Neural cell (in vitro differentiated cells): ENCODE measurements at regions not wholly inside any gene's neighbourhood (a gene's known extent, or its start where the extent isn't known, plus 50 kb on each side); places are given as distances from the start of the nearest gene placed in this dataset.

ENCODE experiments used
- H2AFZ ChIP-seq: fragments of 200-600, 300-800 bp; sonication (generic), shearing (Covaris generic); 2 replicates; pipeline ENCODE4 v1.6.0; 2014; ENCODE audit warnings: low read depth, mild to moderate bottlenecking, antibody characterized with exemption, low read length, moderate library complexity
- H3F3A ChIP-seq: fragments of 200-600 bp; shearing (Covaris generic); 2 replicates; pipeline ENCODE4 v1.6.1; 2016; ENCODE audit warnings: mild to moderate bottlenecking, moderate library complexity, mixed read lengths, antibody characterized with exemption, low read length; ENCODE audit not compliant: insufficient read depth, poor library complexity, severe bottlenecking
- H3K27ac ChIP-seq: fragments of 200-600, 300-800 bp; sonication (generic), shearing (Covaris generic); 2 replicates; pipeline ENCODE4 v1.5.1; 2014; ENCODE audit warnings: mild to moderate bottlenecking, low read length, moderate library complexity
- H3K27me3 ChIP-seq: fragments of 300-800, 200-600 bp; sonication (generic), shearing (Covaris generic); 2 replicates; pipeline ENCODE4 v1.6.0; 2014; ENCODE audit warnings: mild to moderate bottlenecking, low read depth, low read length, moderate library complexity; ENCODE audit not compliant: insufficient read depth
- H3K36me3 ChIP-seq: fragments of 300-800, 200-600 bp; sonication (generic), shearing (Covaris generic); 2 replicates; pipeline ENCODE4 v1.5.1; 2014; ENCODE audit warnings: mild to moderate bottlenecking, antibody characterized with exemption, low read length, moderate library complexity; ENCODE audit not compliant: insufficient read depth
- H3K4me2 ChIP-seq: fragments of 300-800, 200-600 bp; sonication (generic), shearing (Covaris generic); 2 replicates; pipeline ENCODE4 v1.6.0; 2014; ENCODE audit warnings: mild to moderate bottlenecking, low read length
- H3K4me3 ChIP-seq: fragments of 300-800, 200-600 bp; sonication (generic), shearing (Covaris generic); 2 replicates; pipeline ENCODE4 v1.5.1; 2014; ENCODE audit warnings: mild to moderate bottlenecking, low read length, moderate library complexity
- H3K79me2 ChIP-seq: fragments of 200-600 bp; shearing (Covaris generic); replicated peaks from 2 replicates; pipeline ENCODE4 v1.6.0; 2014; ENCODE audit warnings: mild to moderate bottlenecking, low read length, moderate library complexity; ENCODE audit not compliant: insufficient read depth
- H3K9ac ChIP-seq: fragments of 300-800, 200-600 bp; sonication (generic), shearing (Covaris generic); 2 replicates; pipeline ENCODE4 v1.6.1; 2016; ENCODE audit warnings: mild to moderate bottlenecking, low read length, mixed read lengths
- H3K9me2 ChIP-seq: fragments of 200-600 bp; shearing (Covaris generic); 2 replicates; pipeline ENCODE4 v1.6.1; 2016; ENCODE audit warnings: mild to moderate bottlenecking, low read length, mixed read lengths; ENCODE audit not compliant: insufficient read depth
- H3K9me3 ChIP-seq: fragments of 200-600, 300-800 bp; sonication (generic), shearing (Covaris generic); 2 replicates; pipeline ENCODE4 v1.6.1; 2016; ENCODE audit warnings: mild to moderate bottlenecking, mixed run types, low read length, moderate library complexity, mixed read lengths
- H4K20me1 ChIP-seq: fragments of 200-600 bp; shearing (Covaris generic); 2 replicates; pipeline ENCODE4 v1.6.1; 2016; ENCODE audit warnings: mild to moderate bottlenecking, mixed run types; ENCODE audit not compliant: insufficient read depth
- CTCF ChIP-seq: fragments of 450-650 bp; IDR thresholded peaks from 2 replicates; pipeline ENCODE4 v1.5.1; 2014; ENCODE audit warnings: antibody characterized with exemption, mild to moderate bottlenecking, moderate library complexity; ENCODE audit not compliant: poor library complexity, severe bottlenecking
- EP300 ChIP-seq: fragments of 450-650 bp; conservative IDR thresholded peaks from 2 replicates; pipeline ENCODE4 v1.6.1; 2014; ENCODE audit warnings: antibody characterized with exemption, mild to moderate bottlenecking, moderate library complexity; ENCODE audit not compliant: poor library complexity, severe bottlenecking
- EZH2 ChIP-seq: fragments of 200-600, 300-800 bp; shearing (Covaris generic), sonication (generic); IDR thresholded peaks from 2 replicates; pipeline ENCODE4 v1.6.1; 2014; ENCODE audit warnings: antibody characterized with exemption, low read length, borderline replicate concordance, mild to moderate bottlenecking; ENCODE audit not compliant: insufficient read depth, poor library complexity, severe bottlenecking
- MXI1 ChIP-seq: fragments of 450-650 bp; conservative IDR thresholded peaks from 2 replicates; pipeline ENCODE4 v1.6.1; 2014; ENCODE audit warnings: antibody characterized with exemption, mild to moderate bottlenecking; ENCODE audit not compliant: poor library complexity, severe bottlenecking
- POLR2AphosphoS5 ChIP-seq: IDR thresholded peaks from 2 replicates; pipeline ENCODE4 v1.6.1; 2012
- RAD21 ChIP-seq: fragments of 450-650 bp; conservative IDR thresholded peaks from 2 replicates; pipeline ENCODE4 v1.6.1; 2014; ENCODE audit warnings: antibody characterized with exemption, mild to moderate bottlenecking, moderate library complexity
- SMC3 ChIP-seq: fragments of 450-650 bp; conservative IDR thresholded peaks from 2 replicates; pipeline ENCODE4 v1.6.1; 2014; ENCODE audit warnings: antibody characterized with exemption, mild to moderate bottlenecking, moderate library complexity; ENCODE audit not compliant: poor library complexity
- TAF1 ChIP-seq: IDR thresholded peaks from 2 replicates; pipeline ENCODE4 v1.6.1; 2012; ENCODE audit warnings: low read depth
- TF ChIP-seq, protein P1 (sequence below): IDR thresholded peaks from 2 replicates; pipeline ENCODE4 v1.6.1; 2012; ENCODE audit warnings: borderline replicate concordance

GRCh38 chr5:21663082-21663481 lies 1190.1 kb downstream of the CDH12 start:
- no peaks in the 10 kb centered on the region for H3K79me2 ChIP-seq
- H3K27me3 ChIP-seq: no peaks in the 10 kb centered on the region
- H3K27ac ChIP-seq: no peak overlapping the region
- no peak overlapping the region for H2AFZ ChIP-seq
- H3K36me3 ChIP-seq: no peaks in the 10 kb centered on the region
- no peaks in the 10 kb centered on the region for H3F3A ChIP-seq
- no peak overlapping the region for H3K4me3 ChIP-seq
- H3K9me3 ChIP-seq: no peaks in the 10 kb centered on the region
- no peak for TF ChIP-seq POLR2AphosphoS5
- no peak for TF ChIP-seq MXI1
- TF ChIP-seq EZH2: no peak
- no peak for TF ChIP-seq CTCF
- no peak for TF ChIP-seq EP300
- TF ChIP-seq RAD21: no peak
- no peak for TF ChIP-seq SMC3
- TF ChIP-seq, protein P1, sequence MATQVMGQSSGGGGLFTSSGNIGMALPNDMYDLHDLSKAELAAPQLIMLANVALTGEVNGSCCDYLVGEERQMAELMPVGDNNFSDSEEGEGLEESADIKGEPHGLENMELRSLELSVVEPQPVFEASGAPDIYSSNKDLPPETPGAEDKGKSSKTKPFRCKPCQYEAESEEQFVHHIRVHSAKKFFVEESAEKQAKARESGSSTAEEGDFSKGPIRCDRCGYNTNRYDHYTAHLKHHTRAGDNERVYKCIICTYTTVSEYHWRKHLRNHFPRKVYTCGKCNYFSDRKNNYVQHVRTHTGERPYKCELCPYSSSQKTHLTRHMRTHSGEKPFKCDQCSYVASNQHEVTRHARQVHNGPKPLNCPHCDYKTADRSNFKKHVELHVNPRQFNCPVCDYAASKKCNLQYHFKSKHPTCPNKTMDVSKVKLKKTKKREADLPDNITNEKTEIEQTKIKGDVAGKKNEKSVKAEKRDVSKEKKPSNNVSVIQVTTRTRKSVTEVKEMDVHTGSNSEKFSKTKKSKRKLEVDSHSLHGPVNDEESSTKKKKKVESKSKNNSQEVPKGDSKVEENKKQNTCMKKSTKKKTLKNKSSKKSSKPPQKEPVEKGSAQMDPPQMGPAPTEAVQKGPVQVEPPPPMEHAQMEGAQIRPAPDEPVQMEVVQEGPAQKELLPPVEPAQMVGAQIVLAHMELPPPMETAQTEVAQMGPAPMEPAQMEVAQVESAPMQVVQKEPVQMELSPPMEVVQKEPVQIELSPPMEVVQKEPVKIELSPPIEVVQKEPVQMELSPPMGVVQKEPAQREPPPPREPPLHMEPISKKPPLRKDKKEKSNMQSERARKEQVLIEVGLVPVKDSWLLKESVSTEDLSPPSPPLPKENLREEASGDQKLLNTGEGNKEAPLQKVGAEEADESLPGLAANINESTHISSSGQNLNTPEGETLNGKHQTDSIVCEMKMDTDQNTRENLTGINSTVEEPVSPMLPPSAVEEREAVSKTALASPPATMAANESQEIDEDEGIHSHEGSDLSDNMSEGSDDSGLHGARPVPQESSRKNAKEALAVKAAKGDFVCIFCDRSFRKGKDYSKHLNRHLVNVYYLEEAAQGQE: no peak
- TF ChIP-seq TAF1: no peak
- no peaks in the 10 kb centered on the region for H4K20me1 ChIP-seq
- no peak overlapping the region for H3K4me2 ChIP-seq
- no peaks in the 10 kb centered on the region for H3K9me2 ChIP-seq
- H3K9ac ChIP-seq: no peak overlapping the region

- Histone ChIP-seq H4K20me1 (no peaks in the 10 kb centered on the region), H3K4me2 (no peak overlapping the region), H3K9ac (no peak overlapping the region), H3K27me3 (no peaks in the 10 kb centered on the region), H3K4me3 (no peak overlapping the region), H2AFZ (no peak overlapping the region), H3K27ac (no peak overlapping the region), H3F3A (no peaks in the 10 kb centered on the region), H3K9me3 (no peaks in the 10 kb centered on the region), H3K9me2 (no peaks in the 10 kb centered on the region), H3K79me2 (no peaks in the 10 kb centered on the region), H3K36me3 (no peaks in the 10 kb centered on the region)
- TF ChIP-seq EZH2 (no peak), EP300 (no peak), MXI1 (no peak)
These were observed 1192.0 kb downstream of the CDH12 start for GRCh38 chr5:21661184-21661583.

GRCh38 chr5:21654556-21654955 lies 1198.6 kb downstream of the CDH12 start:
- no peaks in the 10 kb centered on the region for H3K9me3 ChIP-seq
- H3K9ac ChIP-seq: no peak overlapping the region
- H3K27ac ChIP-seq: no peak overlapping the region
- H3K9me2 ChIP-seq: no peaks in the 10 kb centered on the region
- no peaks in the 10 kb centered on the region for H3K79me2 ChIP-seq
- H2AFZ ChIP-seq: no peak overlapping the region
- no peaks in the 10 kb centered on the region for H3K27me3 ChIP-seq
- no peak for TF ChIP-seq EP300
- no peak for TF ChIP-seq TAF1
- TF ChIP-seq RAD21: no peak
- TF ChIP-seq, protein P1: no peak
- TF ChIP-seq CTCF: no peak
- no peak for TF ChIP-seq EZH2
- no peak for TF ChIP-seq SMC3
- no peak for TF ChIP-seq MXI1
- no peak for TF ChIP-seq POLR2AphosphoS5
- H4K20me1 ChIP-seq: no peaks in the 10 kb centered on the region
- H3F3A ChIP-seq: no peaks in the 10 kb centered on the region
- no peak overlapping the region for H3K4me3 ChIP-seq
- no peak overlapping the region for H3K4me2 ChIP-seq
- no peaks in the 10 kb centered on the region for H3K36me3 ChIP-seq
